ENCODE measurements at regions not wholly inside any gene's neighbourhood (a gene's known extent, or its start where the extent isn't known, plus 50 kb on each side); places are given as distances from the start of the nearest gene placed in this dataset.

DNA sequence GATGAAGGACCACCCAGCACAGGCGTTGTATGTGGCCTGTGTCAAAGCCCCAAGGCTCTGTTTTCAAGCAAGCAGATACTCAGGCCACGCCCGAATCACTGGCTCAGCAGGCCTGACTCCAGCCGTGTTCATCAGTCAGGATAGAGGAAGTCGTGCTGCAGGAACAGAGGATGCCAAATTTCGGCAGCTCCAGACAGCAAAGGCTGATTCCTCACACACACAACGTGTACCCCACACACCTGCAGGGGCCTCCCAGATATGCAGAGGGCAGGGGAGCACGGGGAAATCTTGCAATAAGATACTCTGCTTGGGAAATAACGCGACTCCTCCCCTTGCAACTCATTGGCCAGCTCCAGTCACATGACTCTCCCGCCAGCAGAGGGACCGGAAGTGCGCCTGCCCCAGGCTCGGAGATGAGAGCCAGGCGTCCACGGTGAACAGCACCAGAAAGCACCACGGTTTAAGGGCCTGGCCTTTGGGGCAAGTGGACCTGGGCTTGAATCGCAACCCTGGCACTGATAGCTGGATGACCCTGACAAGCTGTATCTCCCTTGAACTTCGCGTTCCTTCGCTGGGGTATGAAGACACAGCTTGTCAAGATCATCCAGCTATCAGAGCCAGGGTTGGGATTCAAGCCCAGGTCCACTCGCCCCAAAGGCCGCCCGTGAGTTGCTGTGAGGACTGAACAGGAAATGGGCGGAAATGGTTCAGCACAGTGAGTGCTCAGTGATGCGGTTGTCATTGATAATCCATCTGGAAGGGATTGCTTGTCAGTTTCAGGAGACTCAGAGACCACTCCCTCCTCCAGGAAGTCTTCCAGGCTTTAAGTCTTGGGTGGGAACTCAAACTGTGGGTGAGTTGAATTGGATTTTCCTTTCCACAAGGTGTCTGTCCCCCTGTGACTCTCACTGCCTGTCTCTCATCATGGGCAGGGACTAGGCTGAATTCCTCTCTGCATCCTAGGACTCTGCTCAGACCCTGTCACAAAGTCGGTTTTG is 88.5 kb downstream of the MYEOV start:
- no peak for TF ChIP-seq POLR2AphosphoS5 (IDR thresholded peaks at IDR 0.05)
- TF ChIP-seq, protein P1, sequence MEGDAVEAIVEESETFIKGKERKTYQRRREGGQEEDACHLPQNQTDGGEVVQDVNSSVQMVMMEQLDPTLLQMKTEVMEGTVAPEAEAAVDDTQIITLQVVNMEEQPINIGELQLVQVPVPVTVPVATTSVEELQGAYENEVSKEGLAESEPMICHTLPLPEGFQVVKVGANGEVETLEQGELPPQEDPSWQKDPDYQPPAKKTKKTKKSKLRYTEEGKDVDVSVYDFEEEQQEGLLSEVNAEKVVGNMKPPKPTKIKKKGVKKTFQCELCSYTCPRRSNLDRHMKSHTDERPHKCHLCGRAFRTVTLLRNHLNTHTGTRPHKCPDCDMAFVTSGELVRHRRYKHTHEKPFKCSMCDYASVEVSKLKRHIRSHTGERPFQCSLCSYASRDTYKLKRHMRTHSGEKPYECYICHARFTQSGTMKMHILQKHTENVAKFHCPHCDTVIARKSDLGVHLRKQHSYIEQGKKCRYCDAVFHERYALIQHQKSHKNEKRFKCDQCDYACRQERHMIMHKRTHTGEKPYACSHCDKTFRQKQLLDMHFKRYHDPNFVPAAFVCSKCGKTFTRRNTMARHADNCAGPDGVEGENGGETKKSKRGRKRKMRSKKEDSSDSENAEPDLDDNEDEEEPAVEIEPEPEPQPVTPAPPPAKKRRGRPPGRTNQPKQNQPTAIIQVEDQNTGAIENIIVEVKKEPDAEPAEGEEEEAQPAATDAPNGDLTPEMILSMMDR (IDR thresholded peaks at IDR 0.05) = no peak

All from sigmoid colon (tissue), 4 donors.